Lung (tissue), 11 donors: ENCODE measurements at regions not wholly inside any gene's neighbourhood (a gene's known extent, or its start where the extent isn't known, plus 50 kb on each side); places are given as distances from the start of the nearest gene placed in this dataset.

Experiments used
- ATAC-seq: fragments of 200-7000 bp; cut with Tn5 transposase; one replicate; pipeline ENCODE4 v1.9.1; 2020; ENCODE audit warnings: moderate number of reproducible peaks; ENCODE audit not compliant: insufficient read depth, low FRiP score
- DNase-seq, 3 donors: peaks; one replicate each; pipeline ENCODE4 v3.0.0-alpha.2; 2013 to 2017
- H3K27ac ChIP-seq, 2 donors: one replicate each; pipeline ENCODE4 v1.5.1; 2013; ENCODE audit warnings: mild to moderate bottlenecking in 2 of 2, moderate library complexity in 2 of 2, control low read depth in 1 of 2, inconsistent platforms in 1 of 2, low read depth in 1 of 2, low read length in 1 of 2
- H3K27me3 ChIP-seq, 3 donors: one replicate each; pipeline ENCODE4 v1.5.1; 2013; ENCODE audit warnings: low read length in 2 of 3; ENCODE audit not compliant: control insufficient read depth in 3 of 3, insufficient read depth in 3 of 3
- H3K36me3 ChIP-seq, 4 donors: one replicate each; pipeline ENCODE4 v1.5.1; 2013; ENCODE audit warnings: low read length in 4 of 4, mild to moderate bottlenecking in 1 of 4, moderate library complexity in 1 of 4; ENCODE audit not compliant: control insufficient read depth in 4 of 4, insufficient read depth in 4 of 4
- H3K4me1 ChIP-seq, 5 donors: one replicate each; pipeline ENCODE4 v1.5.1; 2013; ENCODE audit warnings: low read length in 5 of 5, mild to moderate bottlenecking in 2 of 5, moderate library complexity in 1 of 5; ENCODE audit not compliant: control insufficient read depth in 5 of 5, insufficient read depth in 5 of 5
- H3K4me3 ChIP-seq: one replicate; pipeline ENCODE4 v1.5.1; 2013; ENCODE audit warnings: mild to moderate bottlenecking, control low read depth, moderate library complexity
- H3K9ac ChIP-seq, 2 donors: one replicate each; pipeline ENCODE4 v1.5.1; 2013; ENCODE audit warnings: low read length in 2 of 2, control low read depth in 1 of 2; ENCODE audit not compliant: insufficient read depth in 1 of 2
- H3K9me3 ChIP-seq, 4 donors: one replicate each; pipeline ENCODE4 v1.5.1; 2013; ENCODE audit warnings: low read length in 3 of 4, mild to moderate bottlenecking in 1 of 4, moderate library complexity in 1 of 4; ENCODE audit not compliant: control insufficient read depth in 4 of 4, insufficient read depth in 3 of 4
- WGBS, 2 donors: extraction: QIAGEN DNeasy Blood & Tissue Kit; methylation state at CpG; one replicate each; pipeline ENCODE4 v1.1.7; 2013; 5-methylcytosine and 5-hydroxymethylcytosine counted together
- TF ChIP-seq, protein P1 (sequence below): IDR thresholded peaks from 2 replicates; pipeline ENCODE4 v1.5.1; 2012; ENCODE audit warnings: mild to moderate bottlenecking; ENCODE audit errors: control extremely low read depth, extremely low read depth
- donor health status: control.
- donor health status: control.
- donor health status: Bipolar disorder and iron deficiency.
- donor health status: healthy.
- donor health status: DM: yes; HTN: yes; CAD: no.

DNA sequence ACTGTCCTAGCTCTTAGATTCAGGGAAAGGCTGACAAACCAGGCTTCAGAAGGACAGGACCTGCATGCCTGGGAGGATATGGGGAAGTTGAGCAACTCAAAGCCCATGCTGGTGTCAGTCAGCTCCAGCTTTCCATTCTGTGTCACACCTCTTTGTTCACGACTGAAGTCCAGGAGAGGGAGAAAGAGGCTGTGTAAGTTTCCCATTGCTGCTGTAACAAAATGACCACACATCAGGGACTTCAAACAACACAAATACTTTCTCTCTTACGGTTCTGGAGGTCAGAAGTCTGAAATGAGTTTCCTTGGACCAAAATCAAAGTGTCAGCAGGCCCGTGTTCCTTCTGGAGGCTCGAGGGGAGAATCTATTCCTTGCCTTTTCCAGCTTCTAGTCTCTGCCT lies 50.6 kb upstream of the STX18 start:
- Histone ChIP-seq H3K9me3 (peaks cover 0 to 7% (median 2%) of the 10 kb centered on the region in 4 donors), H3K27ac (no peak overlapping the region), H3K36me3 (no peaks in the 10 kb centered on the region), H3K27me3 (no peaks in the 10 kb centered on the region), H3K4me1 (no peaks in the 10 kb centered on the region), H3K4me3 (no peak overlapping the region), H3K9ac (no peak overlapping the region)
- 57 to 72% methylated on average over 4 of the region's 4 CpGs for WGBS, 2 donors
- ATAC-seq: no peak
- TF ChIP-seq, protein P1, sequence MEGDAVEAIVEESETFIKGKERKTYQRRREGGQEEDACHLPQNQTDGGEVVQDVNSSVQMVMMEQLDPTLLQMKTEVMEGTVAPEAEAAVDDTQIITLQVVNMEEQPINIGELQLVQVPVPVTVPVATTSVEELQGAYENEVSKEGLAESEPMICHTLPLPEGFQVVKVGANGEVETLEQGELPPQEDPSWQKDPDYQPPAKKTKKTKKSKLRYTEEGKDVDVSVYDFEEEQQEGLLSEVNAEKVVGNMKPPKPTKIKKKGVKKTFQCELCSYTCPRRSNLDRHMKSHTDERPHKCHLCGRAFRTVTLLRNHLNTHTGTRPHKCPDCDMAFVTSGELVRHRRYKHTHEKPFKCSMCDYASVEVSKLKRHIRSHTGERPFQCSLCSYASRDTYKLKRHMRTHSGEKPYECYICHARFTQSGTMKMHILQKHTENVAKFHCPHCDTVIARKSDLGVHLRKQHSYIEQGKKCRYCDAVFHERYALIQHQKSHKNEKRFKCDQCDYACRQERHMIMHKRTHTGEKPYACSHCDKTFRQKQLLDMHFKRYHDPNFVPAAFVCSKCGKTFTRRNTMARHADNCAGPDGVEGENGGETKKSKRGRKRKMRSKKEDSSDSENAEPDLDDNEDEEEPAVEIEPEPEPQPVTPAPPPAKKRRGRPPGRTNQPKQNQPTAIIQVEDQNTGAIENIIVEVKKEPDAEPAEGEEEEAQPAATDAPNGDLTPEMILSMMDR: no peak
- no peak for DNase-seq
